ENCODE measurements at regions not wholly inside any gene's neighbourhood (a gene's known extent, or its start where the extent isn't known, plus 50 kb on each side); places are given as distances from the start of the nearest gene placed in this dataset.

- no peaks in the 10 kb centered on the region for H4K20me1 ChIP-seq (ENCODE audit: insufficient read depth, poor library complexity, severe bottlenecking)
- no peak overlapping the region for H2AFZ ChIP-seq
- 67% methylated on average over 4 of the region's 4 CpGs for WGBS (ENCODE audit: low lambda C conversion rate, missing lambda C conversion rate)
- H3K36me3 ChIP-seq (replicated peaks; ENCODE audit: insufficient read depth, low read depth) = no peaks in the 10 kb centered on the region
- no peak overlapping the region for H3K4me3 ChIP-seq
- H3K27ac ChIP-seq = peak overlapping the region; percentile 84
- H3K9me3 ChIP-seq (ENCODE audit: low read depth) = no peaks in the 10 kb centered on the region
- H3K79me2 ChIP-seq = no peaks in the 10 kb centered on the region
- no peaks in the 10 kb centered on the region for H3K27me3 ChIP-seq
- H3K9me2 ChIP-seq (replicated peaks; ENCODE audit: insufficient read depth) = no peaks in the 10 kb centered on the region
- TF ChIP-seq EZH2phosphoT487 (IDR thresholded peaks at IDR 0.05; ENCODE audit: low read depth, severe bottlenecking, unreplicated experiment) = no peak
- TF ChIP-seq CTCF (IDR thresholded peaks at IDR 0.05; ENCODE audit: poor library complexity) = no peak
- no peak for TF ChIP-seq EZH2 (IDR thresholded peaks at IDR 0.05; ENCODE audit: borderline replicate concordance)
- DNase-seq (ENCODE audit: low spot score) = peak; percentile 40
- peak overlapping the region; percentile 10 for H3K4me2 ChIP-seq
- H3K4me1 ChIP-seq (ENCODE audit: insufficient read depth) = peaks cover 15% of the 10 kb centered on the region
Observed at GRCh38 chr21:27818847-27819246, 852.0 kb upstream of the ADAMTS5 start.

GRCh38 chr21:27817902-27818623 lies 851.2 kb upstream of the ADAMTS5 start:
- H2AFZ ChIP-seq = no peak overlapping the region
- 85% methylated on average over 5 of the region's 5 CpGs for WGBS (ENCODE audit: low lambda C conversion rate, missing lambda C conversion rate)
- no peaks in the 10 kb centered on the region for H3K36me3 ChIP-seq (replicated peaks; ENCODE audit: insufficient read depth, low read depth)
- H4K20me1 ChIP-seq (ENCODE audit: insufficient read depth, poor library complexity, severe bottlenecking) = no peaks in the 10 kb centered on the region
- H3K4me1 ChIP-seq (ENCODE audit: insufficient read depth) = peaks cover 23% of the 10 kb centered on the region
- no peak for TF ChIP-seq EZH2phosphoT487 (IDR thresholded peaks at IDR 0.05; ENCODE audit: low read depth, severe bottlenecking, unreplicated experiment)
- TF ChIP-seq EZH2 (IDR thresholded peaks at IDR 0.05; ENCODE audit: borderline replicate concordance) = no peak
- no peak for TF ChIP-seq CTCF (IDR thresholded peaks at IDR 0.05; ENCODE audit: poor library complexity)
- no peaks in the 10 kb centered on the region for H3K9me2 ChIP-seq (replicated peaks; ENCODE audit: insufficient read depth)
- no peak for DNase-seq (ENCODE audit: low spot score)
- H3K27ac ChIP-seq = peak overlapping the region; percentile 84
- no peak overlapping the region for H3K4me2 ChIP-seq
- no peaks in the 10 kb centered on the region for H3K27me3 ChIP-seq
- no peaks in the 10 kb centered on the region for H3K79me2 ChIP-seq
- no peak overlapping the region for H3K4me3 ChIP-seq
- no peaks in the 10 kb centered on the region for H3K9me3 ChIP-seq (ENCODE audit: low read depth)

- H3K79me2 ChIP-seq = no peaks in the 10 kb centered on the region
- H3K4me3 ChIP-seq = no peak overlapping the region
- WGBS (ENCODE audit: low lambda C conversion rate, missing lambda C conversion rate) = 36% methylated on average over 1 of the region's 1 CpG
- H3K4me2 ChIP-seq = peak overlapping the region; percentile 10
- peak; percentile 67 for DNase-seq (ENCODE audit: low spot score)
- H3K36me3 ChIP-seq (replicated peaks; ENCODE audit: insufficient read depth, low read depth) = no peaks in the 10 kb centered on the region
- peaks cover 23% of the 10 kb centered on the region for H3K4me1 ChIP-seq (ENCODE audit: insufficient read depth)
- no peaks in the 10 kb centered on the region for H3K9me3 ChIP-seq (ENCODE audit: low read depth)
- TF ChIP-seq EZH2 (IDR thresholded peaks at IDR 0.05; ENCODE audit: borderline replicate concordance) (no peak), CTCF (IDR thresholded peaks at IDR 0.05; ENCODE audit: poor library complexity) (no peak), EZH2phosphoT487 (IDR thresholded peaks at IDR 0.05; ENCODE audit: low read depth, severe bottlenecking, unreplicated experiment) (no peak)
- H4K20me1 ChIP-seq (ENCODE audit: insufficient read depth, poor library complexity, severe bottlenecking) = no peaks in the 10 kb centered on the region
- H2AFZ ChIP-seq = no peak overlapping the region
- no peaks in the 10 kb centered on the region for H3K9me2 ChIP-seq (replicated peaks; ENCODE audit: insufficient read depth)
- H3K27me3 ChIP-seq = no peaks in the 10 kb centered on the region
- peak overlapping the region; percentile 84 for H3K27ac ChIP-seq
Observed at GRCh38 chr21:27817074-27817473, 850.2 kb upstream of the ADAMTS5 start.
